OCI-LY1 (cell line): ENCODE measurements at regions not wholly inside any gene's neighbourhood (a gene's known extent, or its start where the extent isn't known, plus 50 kb on each side); places are given as distances from the start of the nearest gene placed in this dataset.

Source experiments
- H2AFZ ChIP-seq: fragments of 200-600 bp; sonication (generic), shearing (Covaris generic); 2 replicates; pipeline ENCODE4 v1.6.0; 2014; ENCODE audit warnings: antibody characterized with exemption, mild to moderate bottlenecking, low read length
- H3F3A ChIP-seq: fragments of 200-600 bp; sonication (generic), shearing (Covaris generic); 2 replicates; pipeline ENCODE4 v1.6.0; 2014; ENCODE audit warnings: mild to moderate bottlenecking, antibody characterized with exemption, low read length, moderate library complexity; ENCODE audit not compliant: insufficient read depth
- H3K27ac ChIP-seq: fragments of 200-600 bp; sonication (generic); 2 replicates; pipeline ENCODE4 v1.5.1; 2014; ENCODE audit warnings: low read length, mixed run types, mild to moderate bottlenecking, low read depth; ENCODE audit not compliant: poor library complexity, severe bottlenecking
- H3K27me3 ChIP-seq: fragments of 200-600 bp; sonication (generic); 2 replicates; pipeline ENCODE4 v1.6.0; 2014; ENCODE audit warnings: antibody characterized with exemption, mild to moderate bottlenecking, low read length, moderate library complexity; ENCODE audit not compliant: insufficient read depth
- H3K36me3 ChIP-seq: fragments of 200-600 bp; sonication (generic); 2 replicates; pipeline ENCODE4 v1.6.1; 2014; ENCODE audit warnings: mild to moderate bottlenecking, antibody characterized with exemption, low read length, moderate library complexity, mixed read lengths; ENCODE audit not compliant: insufficient read depth
- H3K4me1 ChIP-seq: fragments of 200-600 bp; sonication (generic); 2 replicates; pipeline ENCODE4 v1.5.1; 2014; ENCODE audit warnings: mild to moderate bottlenecking, low read length, moderate library complexity; ENCODE audit not compliant: insufficient read depth, severe bottlenecking
- H3K4me2 ChIP-seq: fragments of 200-600 bp; sonication (generic), shearing (Covaris generic); 2 replicates; pipeline ENCODE4 v1.6.1; 2014; ENCODE audit warnings: low read length
- H3K4me3 ChIP-seq: fragments of 200-600 bp; sonication (generic); 2 replicates; pipeline ENCODE4 v1.5.1; 2014; ENCODE audit warnings: low read length, low read depth, mild to moderate bottlenecking, mixed read lengths; ENCODE audit not compliant: poor library complexity, severe bottlenecking
- H3K79me2 ChIP-seq: fragments of 200-600 bp; shearing (Covaris generic); 2 replicates; pipeline ENCODE4 v1.6.1; 2016; ENCODE audit warnings: mixed run types, low read length, mixed read lengths; ENCODE audit not compliant: insufficient read depth
- H3K9ac ChIP-seq: fragments of 200-600 bp; sonication (generic), shearing (Covaris generic); 2 replicates; pipeline ENCODE4 v1.6.1; 2014; ENCODE audit warnings: mild to moderate bottlenecking, low read length, mixed read lengths
- H3K9me2 ChIP-seq: fragments of 200-600 bp; sonication (generic), shearing (Covaris generic); 2 replicates; pipeline ENCODE4 v1.6.1; 2014; ENCODE audit warnings: low read depth, mild to moderate bottlenecking, low read length, mixed read lengths
- H3K9me3 ChIP-seq: fragments of 200-600 bp; shearing (Covaris generic); 2 replicates; pipeline ENCODE4 v1.6.1; 2014; ENCODE audit warnings: low read length, mixed read lengths
- H4K20me1 ChIP-seq: fragments of 200-600 bp; sonication (generic), shearing (Covaris generic); 2 replicates; pipeline ENCODE4 v1.6.0; 2016; ENCODE audit warnings: mild to moderate bottlenecking, low read length; ENCODE audit not compliant: insufficient read depth
- CTCF ChIP-seq: fragments of 200-600 bp; sonication (generic), shearing (Covaris generic); IDR thresholded peaks from 2 replicates; pipeline ENCODE4 v1.5.1; 2017; ENCODE audit warnings: mild to moderate bottlenecking, antibody characterized with exemption, low read length, moderate library complexity, mixed read lengths
- EZH2 ChIP-seq: fragments of 200-600 bp; sonication (generic), shearing (Covaris generic); IDR thresholded peaks from 2 replicates; pipeline ENCODE4 v1.8.0; 2017; ENCODE audit warnings: borderline replicate concordance, mixed run types, mild to moderate bottlenecking, antibody characterized with exemption, low read length, moderate library complexity, mixed read lengths

DNA sequence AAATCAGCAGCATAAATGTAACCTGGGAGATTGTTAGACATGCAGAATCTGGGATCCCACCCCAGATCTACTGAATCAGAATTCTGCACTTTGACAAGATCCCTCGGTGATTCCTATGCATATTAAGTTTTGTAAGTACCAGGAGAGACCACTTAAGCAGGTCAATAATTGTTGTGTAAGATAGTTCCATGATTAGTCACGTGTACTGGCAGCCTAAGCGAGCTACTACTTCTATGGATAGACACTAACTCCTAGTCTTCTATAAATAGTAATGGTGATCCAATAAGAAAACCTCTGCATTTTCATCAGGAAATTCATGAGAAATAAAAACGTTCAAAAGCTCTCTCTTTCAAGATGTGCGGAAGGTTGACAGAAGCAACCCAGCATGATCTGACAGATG is 988.2 kb upstream of the CHAC2 start:
- Histone ChIP-seq H3K4me3 (no peak overlapping the region), H4K20me1 (0 out of 2 replicates have a peak, but pooled peaks cover 2% of the 10 kb centered on the region), H3K4me2 (no peak overlapping the region), H3K27me3 (no peaks in the 10 kb centered on the region), H3K4me1 (no peaks in the 10 kb centered on the region), H3K9me3 (no peaks in the 10 kb centered on the region), H3K9me2 (no peaks in the 10 kb centered on the region), H3K27ac (no peak overlapping the region), H2AFZ (no peak overlapping the region), H3F3A (no peaks in the 10 kb centered on the region), H3K79me2 (no peaks in the 10 kb centered on the region), H3K36me3 (no peaks in the 10 kb centered on the region), H3K9ac (no peak overlapping the region)
- no peak for TF ChIP-seq EZH2
- no peak for TF ChIP-seq CTCF

GRCh38 chr2:52776571-52776970 is 991.0 kb upstream of the CHAC2 start:
- Histone ChIP-seq H3K9ac (no peak overlapping the region), H3K27ac (no peak overlapping the region), H3K4me1 (no peaks in the 10 kb centered on the region), H3K36me3 (no peaks in the 10 kb centered on the region), H3K4me3 (no peak overlapping the region), H3K27me3 (no peaks in the 10 kb centered on the region), H3K4me2 (no peak overlapping the region), H3K79me2 (no peaks in the 10 kb centered on the region), H3K9me2 (no peaks in the 10 kb centered on the region), H3K9me3 (no peaks in the 10 kb centered on the region), H2AFZ (no peak overlapping the region), H4K20me1 (no peaks in the 10 kb centered on the region), H3F3A (no peaks in the 10 kb centered on the region)
- TF ChIP-seq EZH2 (no peak), CTCF (no peak)

GRCh38 chr2:52775674-52776073 is 991.9 kb upstream of the CHAC2 start:
- no peaks in the 10 kb centered on the region for H3K27me3 ChIP-seq
- TF ChIP-seq CTCF (no peak), EZH2 (no peak)
- H3F3A ChIP-seq, result no peaks in the 10 kb centered on the region
- H3K36me3 ChIP-seq, result no peaks in the 10 kb centered on the region
- H4K20me1 ChIP-seq, result no peaks in the 10 kb centered on the region
- no peak overlapping the region for H3K9ac ChIP-seq
- H2AFZ ChIP-seq, result no peak overlapping the region
- no peaks in the 10 kb centered on the region for H3K79me2 ChIP-seq
- H3K4me3 ChIP-seq, result no peak overlapping the region
- H3K9me3 ChIP-seq, result no peaks in the 10 kb centered on the region
- H3K4me2 ChIP-seq, result no peak overlapping the region
- H3K9me2 ChIP-seq, result no peaks in the 10 kb centered on the region
- H3K4me1 ChIP-seq, result no peaks in the 10 kb centered on the region
- H3K27ac ChIP-seq, result no peak overlapping the region
